Neural cell (in vitro differentiated cells): ENCODE measurements at regions not wholly inside any gene's neighbourhood (a gene's known extent, or its start where the extent isn't known, plus 50 kb on each side); places are given as distances from the start of the nearest gene placed in this dataset.

Source experiments
- H2AFZ ChIP-seq: fragments of 200-600, 300-800 bp; sonication (generic), shearing (Covaris generic); 2 replicates; pipeline ENCODE4 v1.6.0; 2014; ENCODE audit warnings: low read depth, mild to moderate bottlenecking, antibody characterized with exemption, low read length, moderate library complexity
- H3F3A ChIP-seq: fragments of 200-600 bp; shearing (Covaris generic); 2 replicates; pipeline ENCODE4 v1.6.1; 2016; ENCODE audit warnings: mild to moderate bottlenecking, moderate library complexity, mixed read lengths, antibody characterized with exemption, low read length; ENCODE audit not compliant: insufficient read depth, poor library complexity, severe bottlenecking
- H3K27ac ChIP-seq: fragments of 200-600, 300-800 bp; sonication (generic), shearing (Covaris generic); 2 replicates; pipeline ENCODE4 v1.5.1; 2014; ENCODE audit warnings: mild to moderate bottlenecking, low read length, moderate library complexity
- H3K27me3 ChIP-seq: fragments of 300-800, 200-600 bp; sonication (generic), shearing (Covaris generic); 2 replicates; pipeline ENCODE4 v1.6.0; 2014; ENCODE audit warnings: mild to moderate bottlenecking, low read depth, low read length, moderate library complexity; ENCODE audit not compliant: insufficient read depth
- H3K36me3 ChIP-seq: fragments of 300-800, 200-600 bp; sonication (generic), shearing (Covaris generic); 2 replicates; pipeline ENCODE4 v1.5.1; 2014; ENCODE audit warnings: mild to moderate bottlenecking, antibody characterized with exemption, low read length, moderate library complexity; ENCODE audit not compliant: insufficient read depth
- H3K4me2 ChIP-seq: fragments of 300-800, 200-600 bp; sonication (generic), shearing (Covaris generic); 2 replicates; pipeline ENCODE4 v1.6.0; 2014; ENCODE audit warnings: mild to moderate bottlenecking, low read length
- H3K4me3 ChIP-seq: fragments of 300-800, 200-600 bp; sonication (generic), shearing (Covaris generic); 2 replicates; pipeline ENCODE4 v1.5.1; 2014; ENCODE audit warnings: mild to moderate bottlenecking, low read length, moderate library complexity
- H3K79me2 ChIP-seq: fragments of 200-600 bp; shearing (Covaris generic); replicated peaks from 2 replicates; pipeline ENCODE4 v1.6.0; 2014; ENCODE audit warnings: mild to moderate bottlenecking, low read length, moderate library complexity; ENCODE audit not compliant: insufficient read depth
- H3K9ac ChIP-seq: fragments of 300-800, 200-600 bp; sonication (generic), shearing (Covaris generic); 2 replicates; pipeline ENCODE4 v1.6.1; 2016; ENCODE audit warnings: mild to moderate bottlenecking, low read length, mixed read lengths
- H3K9me2 ChIP-seq: fragments of 200-600 bp; shearing (Covaris generic); 2 replicates; pipeline ENCODE4 v1.6.1; 2016; ENCODE audit warnings: mild to moderate bottlenecking, low read length, mixed read lengths; ENCODE audit not compliant: insufficient read depth
- H3K9me3 ChIP-seq: fragments of 200-600, 300-800 bp; sonication (generic), shearing (Covaris generic); 2 replicates; pipeline ENCODE4 v1.6.1; 2016; ENCODE audit warnings: mild to moderate bottlenecking, mixed run types, low read length, moderate library complexity, mixed read lengths
- H4K20me1 ChIP-seq: fragments of 200-600 bp; shearing (Covaris generic); 2 replicates; pipeline ENCODE4 v1.6.1; 2016; ENCODE audit warnings: mild to moderate bottlenecking, mixed run types; ENCODE audit not compliant: insufficient read depth
- CTCF ChIP-seq: fragments of 450-650 bp; IDR thresholded peaks from 2 replicates; pipeline ENCODE4 v1.5.1; 2014; ENCODE audit warnings: antibody characterized with exemption, mild to moderate bottlenecking, moderate library complexity; ENCODE audit not compliant: poor library complexity, severe bottlenecking
- EP300 ChIP-seq: fragments of 450-650 bp; conservative IDR thresholded peaks from 2 replicates; pipeline ENCODE4 v1.6.1; 2014; ENCODE audit warnings: antibody characterized with exemption, mild to moderate bottlenecking, moderate library complexity; ENCODE audit not compliant: poor library complexity, severe bottlenecking
- EZH2 ChIP-seq: fragments of 200-600, 300-800 bp; shearing (Covaris generic), sonication (generic); IDR thresholded peaks from 2 replicates; pipeline ENCODE4 v1.6.1; 2014; ENCODE audit warnings: antibody characterized with exemption, low read length, borderline replicate concordance, mild to moderate bottlenecking; ENCODE audit not compliant: insufficient read depth, poor library complexity, severe bottlenecking
- MXI1 ChIP-seq: fragments of 450-650 bp; conservative IDR thresholded peaks from 2 replicates; pipeline ENCODE4 v1.6.1; 2014; ENCODE audit warnings: antibody characterized with exemption, mild to moderate bottlenecking; ENCODE audit not compliant: poor library complexity, severe bottlenecking
- POLR2AphosphoS5 ChIP-seq: IDR thresholded peaks from 2 replicates; pipeline ENCODE4 v1.6.1; 2012
- RAD21 ChIP-seq: fragments of 450-650 bp; conservative IDR thresholded peaks from 2 replicates; pipeline ENCODE4 v1.6.1; 2014; ENCODE audit warnings: antibody characterized with exemption, mild to moderate bottlenecking, moderate library complexity
- REST ChIP-seq: IDR thresholded peaks from 2 replicates; pipeline ENCODE4 v1.6.1; 2012; ENCODE audit warnings: borderline replicate concordance
- SMC3 ChIP-seq: fragments of 450-650 bp; conservative IDR thresholded peaks from 2 replicates; pipeline ENCODE4 v1.6.1; 2014; ENCODE audit warnings: antibody characterized with exemption, mild to moderate bottlenecking, moderate library complexity; ENCODE audit not compliant: poor library complexity
- TAF1 ChIP-seq: IDR thresholded peaks from 2 replicates; pipeline ENCODE4 v1.6.1; 2012; ENCODE audit warnings: low read depth

GRCh38 chr11:134655189-134655989, 243.3 kb upstream of the B3GAT1 start:
- H3F3A ChIP-seq = no peaks in the 10 kb centered on the region
- TF ChIP-seq TAF1 (no peak), RAD21 (no peak), MXI1 (no peak), EZH2 (no peak), REST (no peak), SMC3 (no peak), POLR2AphosphoS5 (no peak), CTCF (no peak), EP300 (no peak)
- H3K27ac ChIP-seq = no peak overlapping the region

DNA sequence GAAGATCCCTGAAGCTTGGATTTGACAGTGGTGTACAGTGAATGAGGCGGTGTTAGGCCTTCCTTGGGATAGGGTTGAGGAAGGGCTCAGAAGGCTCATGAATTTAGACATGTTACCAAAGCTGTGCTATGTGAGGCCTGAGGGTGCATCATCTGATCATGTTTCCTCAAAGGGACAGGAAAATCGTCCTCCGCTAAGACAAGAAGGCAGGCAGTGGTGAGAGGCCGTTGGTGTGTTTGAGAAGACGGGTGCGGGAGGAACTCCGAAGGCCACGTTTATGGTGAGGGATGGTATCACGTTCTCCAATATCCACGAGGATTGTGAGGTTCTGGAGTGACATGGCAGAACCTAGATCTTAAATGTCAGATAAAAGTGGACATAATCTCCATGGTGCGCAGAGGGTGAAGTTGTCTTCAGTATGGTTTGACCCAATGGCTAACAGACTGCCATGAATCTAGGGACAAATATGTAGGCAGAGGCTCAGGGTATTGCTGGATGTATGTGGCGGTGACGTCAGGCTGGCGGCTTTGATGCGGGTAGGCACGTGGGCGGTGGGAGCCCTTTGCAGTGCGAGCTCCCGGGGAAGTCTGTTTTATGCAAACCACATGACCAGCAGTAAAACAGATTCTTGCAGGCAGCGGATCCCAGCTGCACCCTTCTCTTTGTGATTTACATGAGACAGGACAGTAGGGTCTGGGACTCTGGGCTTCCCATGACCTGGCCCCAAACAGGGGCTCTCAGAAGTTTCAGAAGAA, 242.3 kb upstream of the B3GAT1 start:
- Histone ChIP-seq H2AFZ (no peak overlapping the region), H3F3A (no peaks in the 10 kb centered on the region), H3K79me2 (no peaks in the 10 kb centered on the region), H3K9me3 (no peaks in the 10 kb centered on the region), H3K4me2 (no peak overlapping the region), H3K9ac (no peak overlapping the region), H3K27ac (no peak overlapping the region), H3K36me3 (no peaks in the 10 kb centered on the region), H4K20me1 (no peaks in the 10 kb centered on the region), H3K9me2 (no peaks in the 10 kb centered on the region), H3K4me3 (no peak overlapping the region), H3K27me3 (no peaks in the 10 kb centered on the region)
- no peak for TF ChIP-seq EZH2
- no peak for TF ChIP-seq EP300
- TF ChIP-seq MXI1 = no peak
- TF ChIP-seq RAD21 = no peak
- no peak for TF ChIP-seq SMC3
- no peak for TF ChIP-seq POLR2AphosphoS5
- TF ChIP-seq REST = no peak
- no peak for TF ChIP-seq TAF1
- no peak for TF ChIP-seq CTCF

More at GRCh38 chr11:134655189-134655989, 243.3 kb upstream of the B3GAT1 start:
- Histone ChIP-seq H2AFZ (no peak overlapping the region), H3K36me3 (no peaks in the 10 kb centered on the region), H3K27me3 (no peaks in the 10 kb centered on the region), H3K9me3 (no peaks in the 10 kb centered on the region), H3K4me2 (no peak overlapping the region), H3K9me2 (no peaks in the 10 kb centered on the region), H4K20me1 (no peaks in the 10 kb centered on the region), H3K79me2 (no peaks in the 10 kb centered on the region), H3K9ac (no peak overlapping the region), H3K4me3 (no peak overlapping the region)
